RWPE1 (cell line): ENCODE measurements at regions not wholly inside any gene's neighbourhood (a gene's known extent, or its start where the extent isn't known, plus 50 kb on each side); places are given as distances from the start of the nearest gene placed in this dataset.

Source experiments
- CTCF ChIA-PET: fragments of 350-600 bp; sonication (Branson Sonifier 250); formaldehyde crosslinking; extraction: SDS; loops from one replicate; lab custom pipeline; 2021; lab: Yijun Ruan, JAX
- POLR2A ChIA-PET: fragments of 400-600 bp; formaldehyde crosslinking; extraction: SDS; loops from one replicate; lab custom pipeline; 2020; ENCODE audit warnings: antibody characterized with exemption; ENCODE audit not compliant: low non-redundant PET; lab: Yijun Ruan, JAX
- DNase-seq: peaks from one replicate; pipeline ENCODE4 v3.0.0; 2012; ENCODE audit warnings: low spot score
- H3K27ac ChIP-seq: fragments of 450-650 bp; 2 replicates; pipeline ENCODE4 v1.5.1; 2017
- CTCF ChIP-seq: fragments of 450-650 bp; conservative IDR thresholded peaks from 2 replicates; pipeline ENCODE4 v1.5.1; 2017; ENCODE audit warnings: low read depth, mild to moderate bottlenecking

GRCh38 chr18:46413684-46414083, 243.3 kb downstream of the LOXHD1 start:
- ChIA-PET POLR2A (no interaction called here), CTCF (no interaction called here)
- H3K27ac ChIP-seq, result no peak overlapping the region
- no peak for TF ChIP-seq CTCF
- no peak for DNase-seq

GRCh38 chr18:46414863-46415262, 242.2 kb downstream of the LOXHD1 start:
- DNase-seq, result no peak
- CTCF ChIA-PET, result no interaction called here
- POLR2A ChIA-PET, result no interaction called here
- 0 out of 2 replicates have a peak overlapping the region, but pooled peaks have one; percentile 9 for H3K27ac ChIP-seq
- no peak for TF ChIP-seq CTCF

- TF ChIP-seq CTCF, result no peak
- no peak for DNase-seq
- ChIA-PET CTCF (no interaction called here), POLR2A (no interaction called here)
- no peak overlapping the region for H3K27ac ChIP-seq
These were observed 241.3 kb downstream of the LOXHD1 start for GRCh38 chr18:46415532-46416252.

- ChIA-PET POLR2A (no interaction called here), CTCF (no interaction called here)
- no peak for TF ChIP-seq CTCF
- DNase-seq, result no peak
- no peak overlapping the region for H3K27ac ChIP-seq
These were observed 240.0 kb downstream of the LOXHD1 start for GRCh38 chr18:46416706-46417638.

- DNase-seq, result no peak
- peak overlapping the region; percentile 33 for H3K27ac ChIP-seq
- CTCF ChIA-PET, result no interaction called here
- no peak for TF ChIP-seq CTCF
- POLR2A ChIA-PET, result no interaction called here
These were observed 238.3 kb downstream of the LOXHD1 start for GRCh38 chr18:46418663-46419260.

- ChIA-PET POLR2A (no interaction called here), CTCF (no interaction called here)
- no peak for DNase-seq
- H3K27ac ChIP-seq, result peak overlapping the region; percentile 33
- no peak for TF ChIP-seq CTCF
These were observed 237.5 kb downstream of the LOXHD1 start for GRCh38 chr18:46419391-46420141.
